Lower leg skin (tissue), 4 donors: ENCODE measurements at regions not wholly inside any gene's neighbourhood (a gene's known extent, or its start where the extent isn't known, plus 50 kb on each side); places are given as distances from the start of the nearest gene placed in this dataset.

Source experiments
- DNase-seq, 2 donors: peaks; one replicate each; pipeline ENCODE4 v3.0.0-alpha.2; 2019; ENCODE audit warnings: low spot score in 2 of 2
- H3K4me3 ChIP-seq: fragments of 200-600 bp; sonication (generic); 2 replicates; pipeline ENCODE4 v1.5.1; 2017; ENCODE audit warnings: mild to moderate bottlenecking, low read depth; ENCODE audit not compliant: poor library complexity, severe bottlenecking
- POLR2A ChIP-seq, 2 donors: fragments of 450-650 bp; IDR thresholded peaks; one replicate each; pipeline ENCODE4 v1.6.1; 2016 to 2017; ENCODE audit warnings: antibody characterized with exemption in 2 of 2, mild to moderate bottlenecking in 1 of 2, moderate library complexity in 1 of 2
- WGBS, 2 donors: methylation state at CpG; one replicate each; pipeline ENCODE4 v1.1.5; 2018; 5-methylcytosine and 5-hydroxymethylcytosine counted together
- intact Hi-C: fragments of 100-400 bp; cut with DNase I; formaldehyde crosslinking; loops from one replicate; pipeline ENCODE4 v1.15.0; 2023; ENCODE audit warnings: low total_unique reads
- TF ChIP-seq, protein P1 (sequence below), 3 donors: fragments of 450-650 bp; IDR thresholded peaks; one replicate each; pipeline ENCODE4 v1.5.1; 2016; ENCODE audit warnings: antibody characterized with exemption in 3 of 3, mild to moderate bottlenecking in 3 of 3, moderate library complexity in 2 of 3

- no peak for DNase-seq
- intact Hi-C loops = no loop called here
- WGBS, 2 donors = 91 to 93% methylated on average over 7 of the region's 7 CpGs
- TF ChIP-seq, protein P1, sequence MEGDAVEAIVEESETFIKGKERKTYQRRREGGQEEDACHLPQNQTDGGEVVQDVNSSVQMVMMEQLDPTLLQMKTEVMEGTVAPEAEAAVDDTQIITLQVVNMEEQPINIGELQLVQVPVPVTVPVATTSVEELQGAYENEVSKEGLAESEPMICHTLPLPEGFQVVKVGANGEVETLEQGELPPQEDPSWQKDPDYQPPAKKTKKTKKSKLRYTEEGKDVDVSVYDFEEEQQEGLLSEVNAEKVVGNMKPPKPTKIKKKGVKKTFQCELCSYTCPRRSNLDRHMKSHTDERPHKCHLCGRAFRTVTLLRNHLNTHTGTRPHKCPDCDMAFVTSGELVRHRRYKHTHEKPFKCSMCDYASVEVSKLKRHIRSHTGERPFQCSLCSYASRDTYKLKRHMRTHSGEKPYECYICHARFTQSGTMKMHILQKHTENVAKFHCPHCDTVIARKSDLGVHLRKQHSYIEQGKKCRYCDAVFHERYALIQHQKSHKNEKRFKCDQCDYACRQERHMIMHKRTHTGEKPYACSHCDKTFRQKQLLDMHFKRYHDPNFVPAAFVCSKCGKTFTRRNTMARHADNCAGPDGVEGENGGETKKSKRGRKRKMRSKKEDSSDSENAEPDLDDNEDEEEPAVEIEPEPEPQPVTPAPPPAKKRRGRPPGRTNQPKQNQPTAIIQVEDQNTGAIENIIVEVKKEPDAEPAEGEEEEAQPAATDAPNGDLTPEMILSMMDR (IDR thresholded peaks at IDR 0.05) = no peak
- TF ChIP-seq POLR2A (IDR thresholded peaks at IDR 0.05) = no peak
- no peak overlapping the region for H3K4me3 ChIP-seq
Measured at GRCh38 chr18:46340716-46341115, 236.5 kb downstream of the HAUS1 start.

GRCh38 chr18:46341986-46342525 lies 237.9 kb downstream of the HAUS1 start:
- WGBS, 2 donors = 80 to 83% methylated on average over 6 of the region's 6 CpGs
- TF ChIP-seq, protein P1 (IDR thresholded peaks at IDR 0.05) = no peak
- TF ChIP-seq POLR2A (IDR thresholded peaks at IDR 0.05) = no peak

GRCh38 chr18:46343456-46343855 lies 239.3 kb downstream of the HAUS1 start:
- intact Hi-C loops = no loop called here
- no peak for DNase-seq
- no peak overlapping the region for H3K4me3 ChIP-seq
- 71 to 80% methylated on average over 7 of the region's 7 CpGs for WGBS, 2 donors
- TF ChIP-seq POLR2A (IDR thresholded peaks at IDR 0.05) = no peak
- TF ChIP-seq, protein P1 (IDR thresholded peaks at IDR 0.05) = no peak

More at GRCh38 chr18:46341986-46342525, 237.9 kb downstream of the HAUS1 start:
- intact Hi-C loops = no loop called here
- no peak overlapping the region for H3K4me3 ChIP-seq
- no peak for DNase-seq

DNA sequence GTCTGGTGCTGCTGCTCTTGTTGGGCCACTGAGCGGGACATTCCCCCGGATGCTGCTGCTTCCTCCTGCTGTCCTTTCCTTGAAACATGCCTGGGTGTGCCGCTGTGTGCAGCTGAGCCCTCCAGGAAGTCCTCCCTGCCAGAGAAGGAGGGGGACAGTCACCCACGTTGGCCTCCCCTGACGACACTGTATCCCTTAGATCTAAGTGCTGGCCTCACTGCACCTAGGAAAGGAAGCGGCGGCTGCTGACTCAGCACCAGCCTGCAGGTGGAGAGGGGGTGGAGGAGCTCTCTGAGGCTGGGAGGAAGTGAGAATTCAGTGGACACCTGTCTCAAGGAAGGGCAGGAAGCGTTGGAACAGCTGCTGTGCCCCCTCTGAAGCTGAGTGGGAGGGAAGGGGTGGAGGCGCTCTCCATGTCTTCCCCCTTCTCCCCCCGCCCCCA lies 239.8 kb downstream of the HAUS1 start:
- no peak for TF ChIP-seq POLR2A (IDR thresholded peaks at IDR 0.05)
- TF ChIP-seq, protein P1 (IDR thresholded peaks at IDR 0.05) = no peak
- peak; percentile 36 to 87 for DNase-seq
- 57 to 62% methylated on average over 6 to 9 of the region's 10 CpGs for WGBS, 2 donors
- intact Hi-C loops = no loop called here
- H3K4me3 ChIP-seq = no peak overlapping the region

DNA sequence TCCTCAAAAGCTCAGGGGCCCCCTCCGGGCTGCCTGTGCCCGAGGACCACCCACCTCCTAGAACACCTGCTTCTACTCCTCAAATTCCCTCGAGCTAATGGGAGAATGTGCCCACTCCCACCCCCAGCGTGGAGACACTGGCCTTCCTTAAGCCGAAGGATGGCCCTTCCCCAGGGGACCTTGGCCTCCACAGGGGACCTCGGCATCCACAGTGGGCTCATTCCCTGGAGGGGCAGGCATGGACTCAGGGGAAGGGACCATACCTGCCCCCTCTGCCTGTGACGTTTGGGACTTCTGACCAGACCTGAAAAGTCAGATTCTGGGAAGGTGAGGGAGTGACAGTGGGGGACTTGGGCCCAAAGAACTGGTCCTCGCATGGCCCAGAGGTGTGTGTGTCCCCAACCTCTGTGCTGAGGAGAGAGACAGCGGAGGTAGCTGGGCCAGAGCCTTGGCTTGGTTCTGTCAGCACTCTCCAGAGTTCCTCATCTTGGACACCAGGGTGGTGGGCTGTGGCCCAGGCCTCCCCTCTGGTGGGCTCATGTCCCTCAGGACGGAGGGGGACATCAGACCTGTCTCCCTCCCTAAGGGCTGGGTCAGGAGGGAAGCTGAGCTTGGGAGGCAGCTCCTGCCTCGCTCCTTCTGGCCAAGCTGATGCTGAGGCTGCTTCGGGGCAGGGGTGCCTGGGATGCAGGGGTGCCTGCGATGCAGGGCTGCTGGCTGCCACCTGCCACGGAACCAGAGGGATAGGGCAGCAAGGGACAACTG lies 240.4 kb downstream of the HAUS1 start:
- 76 to 79% methylated on average over 14 of the region's 14 CpGs for WGBS, 2 donors

More for the DNA sequence above, 240.4 kb downstream of the HAUS1 start:
- no peak for TF ChIP-seq POLR2A (IDR thresholded peaks at IDR 0.05)
- TF ChIP-seq, protein P1 (IDR thresholded peaks at IDR 0.05) = no peak
- DNase-seq = no peak
- no peak overlapping the region for H3K4me3 ChIP-seq
- intact Hi-C loops = no loop called here
